Endothelial cell of umbilical vein (primary cell): ENCODE measurements at regions not wholly inside any gene's neighbourhood (a gene's known extent, or its start where the extent isn't known, plus 50 kb on each side); places are given as distances from the start of the nearest gene placed in this dataset.

ENCODE experiments used
- CTCF ChIP-seq, 2 donors: IDR thresholded peaks; 1 replicate in 1 of 2; 2 replicates in 1 of 2; pipeline ENCODE4 v1.5.1; 2011; ENCODE audit warnings: low read length in 2 of 2, mild to moderate bottlenecking in 2 of 2, moderate library complexity in 2 of 2, control low read depth in 1 of 2, inconsistent platforms in 1 of 2, low read depth in 1 of 2; ENCODE audit not compliant: insufficient read depth in 1 of 2; ENCODE audit errors: extremely low read depth in 1 of 2
- EZH2 ChIP-seq: IDR thresholded peaks from 2 replicates; pipeline ENCODE4 v1.6.1; 2012; ENCODE audit warnings: borderline replicate concordance, low read depth, mild to moderate bottlenecking, moderate library complexity, low read length, inconsistent platforms; ENCODE audit not compliant: severe bottlenecking
- JUN ChIP-seq: IDR thresholded peaks from 2 replicates; pipeline ENCODE4 v1.6.1; 2011; ENCODE audit warnings: borderline replicate concordance, low read depth; ENCODE audit not compliant: insufficient read length, insufficient read depth
- POLR2AphosphoS5 ChIP-seq: IDR thresholded peaks from 2 replicates; pipeline ENCODE4 v1.6.1; 2012; ENCODE audit warnings: low read depth, mild to moderate bottlenecking, control low read depth, low read length, moderate library complexity; ENCODE audit not compliant: insufficient read depth

GRCh38 chr10:57141708-57142107 lies 780.6 kb upstream of the ZWINT start:
- TF ChIP-seq EZH2 (no peak), CTCF (IDR thresholded peaks at IDR 0.05; ENCODE audit: extremely low read depth in 1 of 2, insufficient read depth in 1 of 2, low read depth in 1 of 2, low read length in 2 of 2) (no peak), POLR2AphosphoS5 (no peak), JUN (no peak)
